ENCODE measurements at regions not wholly inside any gene's neighbourhood (a gene's known extent, or its start where the extent isn't known, plus 50 kb on each side); places are given as distances from the start of the nearest gene placed in this dataset.

DNA sequence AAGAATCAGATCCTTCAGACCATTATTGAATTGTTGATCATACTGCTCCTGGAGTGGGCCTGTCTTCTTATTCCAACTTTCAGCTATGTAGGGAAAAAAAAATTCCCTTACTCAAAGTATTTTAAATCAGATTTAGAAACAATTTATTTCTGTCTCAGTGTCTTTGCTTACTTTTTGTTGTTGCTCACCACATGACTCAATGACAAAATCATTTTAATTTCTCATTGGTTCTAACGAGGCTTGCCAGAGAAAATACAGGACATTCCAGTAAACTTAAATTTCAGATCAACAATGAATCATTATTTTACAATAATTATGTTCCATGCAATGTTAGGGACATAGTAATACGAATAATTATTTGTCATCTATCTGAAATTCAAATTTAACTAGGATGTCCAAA lies 748.5 kb upstream of the CBLB start:
- DNase-seq (ENCODE audit: insufficient read length, low spot score), result no peak
- no peak for FAIRE-seq
- TF ChIP-seq POU2F2 (IDR thresholded peaks at IDR 0.05; ENCODE audit: low read depth, low read length), result no peak

DNA sequence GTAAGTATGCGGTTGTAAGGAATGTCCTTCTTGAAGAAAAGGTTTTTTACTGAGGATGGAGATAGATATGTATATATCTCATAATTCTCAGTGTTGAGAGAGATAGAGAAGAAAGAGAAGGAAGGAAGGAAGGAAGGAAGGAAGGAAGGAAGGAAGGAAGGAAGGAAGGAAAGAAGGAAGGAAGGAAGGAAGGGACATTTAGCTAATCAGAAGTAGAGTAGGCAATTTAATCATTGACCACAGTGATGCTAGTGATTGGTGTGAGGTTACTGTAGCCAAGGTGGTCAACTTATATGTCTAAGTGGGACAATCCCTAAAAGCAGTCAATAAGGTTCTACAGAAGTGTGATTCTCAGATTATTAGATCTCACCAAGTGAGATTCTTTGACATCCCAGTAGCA lies 751.8 kb upstream of the CBLB start:
- FAIRE-seq (no peak), DNase-seq (ENCODE audit: insufficient read length, low spot score) (no peak)
- TF ChIP-seq POU2F2 (IDR thresholded peaks at IDR 0.05; ENCODE audit: low read depth, low read length) (no peak), POLR2A (IDR thresholded peaks at IDR 0.05; ENCODE audit: low read depth, low read length) (no peak), TAF1 (IDR thresholded peaks at IDR 0.05; ENCODE audit: low read depth, low read length) (no peak), PAX5 (IDR thresholded peaks at IDR 0.05; ENCODE audit: insufficient read depth, low read length, severe bottlenecking) (no peak), SPI1 (IDR thresholded peaks at IDR 0.05; ENCODE audit: low read depth, low read length) (no peak), POLR2AphosphoS5 (IDR thresholded peaks at IDR 0.05; ENCODE audit: low read depth, low read length) (no peak)

GRCh38 chr3:106624154-106624553 lies 753.1 kb upstream of the CCDC54 start:
- FAIRE-seq (no peak), DNase-seq (ENCODE audit: insufficient read length, low spot score) (no peak)
- TF ChIP-seq SPI1 (IDR thresholded peaks at IDR 0.05; ENCODE audit: low read depth, low read length), result no peak
- no peak for TF ChIP-seq POLR2A (IDR thresholded peaks at IDR 0.05; ENCODE audit: low read depth, low read length)
- TF ChIP-seq TAF1 (IDR thresholded peaks at IDR 0.05; ENCODE audit: low read depth, low read length), result no peak
- TF ChIP-seq POU2F2 (IDR thresholded peaks at IDR 0.05; ENCODE audit: low read depth, low read length), result no peak
- TF ChIP-seq PAX5 (IDR thresholded peaks at IDR 0.05; ENCODE audit: insufficient read depth, low read length, severe bottlenecking), result no peak

DNA sequence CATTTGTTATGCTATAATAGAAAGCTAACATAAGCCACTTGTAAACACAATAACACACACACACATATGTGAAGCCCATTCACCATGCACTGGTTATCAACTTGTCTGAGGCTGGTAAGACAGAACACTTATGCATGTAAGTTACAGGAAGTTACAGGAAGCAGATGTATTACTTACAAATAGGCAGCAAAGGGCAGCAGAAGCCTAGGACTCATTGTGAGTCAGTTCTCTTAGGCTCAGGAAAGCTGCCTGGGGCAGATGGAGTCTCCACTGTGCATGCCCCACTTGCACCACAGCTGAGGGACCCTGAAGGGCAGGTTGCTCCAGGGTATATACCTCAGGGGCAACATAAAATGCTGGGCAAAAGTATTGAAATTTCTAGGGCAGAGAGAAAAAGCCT lies 748.8 kb upstream of the CCDC54 start:
- no peak for TF ChIP-seq TAF1 (IDR thresholded peaks at IDR 0.05; ENCODE audit: low read depth, low read length)
- TF ChIP-seq POU2F2 (IDR thresholded peaks at IDR 0.05; ENCODE audit: low read depth, low read length), result no peak
- TF ChIP-seq PAX5 (IDR thresholded peaks at IDR 0.05; ENCODE audit: insufficient read depth, low read length, severe bottlenecking), result no peak
- FAIRE-seq (no peak), DNase-seq (ENCODE audit: insufficient read length, low spot score) (no peak)

- FAIRE-seq, result peak; percentile 76
Measured at GRCh38 chr3:106629215-106629832, 747.9 kb upstream of the CCDC54 start.

GRCh38 chr3:106631373-106632108 lies 745.7 kb upstream of the CCDC54 start:
- FAIRE-seq, result peak; percentile 63

More at GRCh38 chr3:106629215-106629832, 747.9 kb upstream of the CCDC54 start:
- TF ChIP-seq SPI1 (IDR thresholded peaks at IDR 0.05; ENCODE audit: low read depth, low read length), result peak; percentile 96
- no peak for TF ChIP-seq POLR2AphosphoS5 (IDR thresholded peaks at IDR 0.05; ENCODE audit: low read depth, low read length)
- no peak for TF ChIP-seq POU2F2 (IDR thresholded peaks at IDR 0.05; ENCODE audit: low read depth, low read length)
- TF ChIP-seq PAX5 (IDR thresholded peaks at IDR 0.05; ENCODE audit: insufficient read depth, low read length, severe bottlenecking), result no peak
- DNase-seq (ENCODE audit: insufficient read length, low spot score), result no peak

DNA sequence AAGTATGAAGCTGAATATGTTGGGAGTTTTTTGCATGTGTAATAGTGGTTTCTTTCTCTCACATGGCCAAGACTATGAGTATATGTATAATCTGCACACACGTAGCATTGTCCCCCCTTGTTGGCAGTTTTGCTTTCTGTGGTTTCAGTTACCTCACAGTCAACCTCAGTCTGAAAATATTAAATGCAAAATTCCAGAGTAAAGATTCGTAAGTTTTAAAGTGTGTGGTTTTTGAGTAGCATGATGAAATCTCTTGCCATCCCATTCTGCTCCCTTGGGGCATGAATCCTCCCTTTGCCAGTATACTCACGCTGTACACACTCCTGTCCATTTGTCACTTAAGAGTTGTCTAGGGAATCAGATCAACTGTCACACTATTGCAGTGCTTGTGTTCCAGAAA lies 742.0 kb upstream of the CCDC54 start:
- peak; percentile 26 for FAIRE-seq
- TF ChIP-seq POU2F2 (IDR thresholded peaks at IDR 0.05; ENCODE audit: low read depth, low read length) (no peak), TAF1 (IDR thresholded peaks at IDR 0.05; ENCODE audit: low read depth, low read length) (no peak), PAX5 (IDR thresholded peaks at IDR 0.05; ENCODE audit: insufficient read depth, low read length, severe bottlenecking) (no peak), POLR2AphosphoS5 (IDR thresholded peaks at IDR 0.05; ENCODE audit: low read depth, low read length) (no peak), POLR2A (IDR thresholded peaks at IDR 0.05; ENCODE audit: low read depth, low read length) (no peak), SPI1 (IDR thresholded peaks at IDR 0.05; ENCODE audit: low read depth, low read length) (no peak)
- no peak for DNase-seq (ENCODE audit: insufficient read length, low spot score)

More at GRCh38 chr3:106631373-106632108, 745.7 kb upstream of the CCDC54 start:
- no peak for DNase-seq (ENCODE audit: insufficient read length, low spot score)
- TF ChIP-seq POLR2AphosphoS5 (IDR thresholded peaks at IDR 0.05; ENCODE audit: low read depth, low read length) (no peak), POU2F2 (IDR thresholded peaks at IDR 0.05; ENCODE audit: low read depth, low read length) (no peak), TAF1 (IDR thresholded peaks at IDR 0.05; ENCODE audit: low read depth, low read length) (no peak), SPI1 (IDR thresholded peaks at IDR 0.05; ENCODE audit: low read depth, low read length) (no peak), PAX5 (IDR thresholded peaks at IDR 0.05; ENCODE audit: insufficient read depth, low read length, severe bottlenecking) (no peak), POLR2A (IDR thresholded peaks at IDR 0.05; ENCODE audit: low read depth, low read length) (no peak)

- TF ChIP-seq TAF1 (IDR thresholded peaks at IDR 0.05; ENCODE audit: low read depth, low read length), result no peak
- TF ChIP-seq POU2F2 (IDR thresholded peaks at IDR 0.05; ENCODE audit: low read depth, low read length), result no peak
- no peak for TF ChIP-seq SPI1 (IDR thresholded peaks at IDR 0.05; ENCODE audit: low read depth, low read length)
- TF ChIP-seq POLR2A (IDR thresholded peaks at IDR 0.05; ENCODE audit: low read depth, low read length), result no peak
- TF ChIP-seq POLR2AphosphoS5 (IDR thresholded peaks at IDR 0.05; ENCODE audit: low read depth, low read length), result no peak
- no peak for TF ChIP-seq PAX5 (IDR thresholded peaks at IDR 0.05; ENCODE audit: insufficient read depth, low read length, severe bottlenecking)
- no peak for FAIRE-seq
- no peak for DNase-seq (ENCODE audit: insufficient read length, low spot score)
Measured at GRCh38 chr3:106635826-106636225, 741.4 kb upstream of the CCDC54 start.

DNA sequence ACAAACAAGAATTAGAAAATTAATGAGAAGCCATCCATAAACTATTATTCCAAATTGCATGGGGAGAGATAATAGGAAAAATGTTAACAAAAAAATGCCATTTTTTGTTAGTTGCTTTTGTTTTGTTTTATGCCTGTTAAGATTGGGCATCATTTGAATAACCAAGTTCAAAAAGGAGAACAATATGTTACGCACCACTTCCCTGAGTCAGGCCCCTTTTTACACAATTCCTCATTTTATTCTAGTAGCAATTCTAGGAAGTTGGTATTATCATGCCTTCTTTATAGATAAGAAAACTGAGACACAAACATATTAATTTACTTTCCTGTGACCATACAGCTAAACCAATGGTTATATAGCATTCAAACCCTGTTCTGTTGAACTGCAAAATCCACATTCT lies 736.9 kb upstream of the CCDC54 start:
- TF ChIP-seq TAF1 (IDR thresholded peaks at IDR 0.05; ENCODE audit: low read depth, low read length), result no peak
- FAIRE-seq (no peak), DNase-seq (ENCODE audit: insufficient read length, low spot score) (no peak)

- DNase-seq (ENCODE audit: insufficient read length, low spot score), result no peak
- FAIRE-seq, result no peak
- TF ChIP-seq SPI1 (IDR thresholded peaks at IDR 0.05; ENCODE audit: low read depth, low read length), result no peak
- TF ChIP-seq TAF1 (IDR thresholded peaks at IDR 0.05; ENCODE audit: low read depth, low read length), result no peak
- TF ChIP-seq PAX5 (IDR thresholded peaks at IDR 0.05; ENCODE audit: insufficient read depth, low read length, severe bottlenecking), result no peak
- TF ChIP-seq POU2F2 (IDR thresholded peaks at IDR 0.05; ENCODE audit: low read depth, low read length), result no peak
- TF ChIP-seq POLR2AphosphoS5 (IDR thresholded peaks at IDR 0.05; ENCODE audit: low read depth, low read length), result no peak
- TF ChIP-seq POLR2A (IDR thresholded peaks at IDR 0.05; ENCODE audit: low read depth, low read length), result no peak
Measured at GRCh38 chr3:106642161-106642560, 735.1 kb upstream of the CCDC54 start.

All from GM12891 (cell line).